ENCODE measurements at regions not wholly inside any gene's neighbourhood (a gene's known extent, or its start where the extent isn't known, plus 50 kb on each side); places are given as distances from the start of the nearest gene placed in this dataset.

DNA sequence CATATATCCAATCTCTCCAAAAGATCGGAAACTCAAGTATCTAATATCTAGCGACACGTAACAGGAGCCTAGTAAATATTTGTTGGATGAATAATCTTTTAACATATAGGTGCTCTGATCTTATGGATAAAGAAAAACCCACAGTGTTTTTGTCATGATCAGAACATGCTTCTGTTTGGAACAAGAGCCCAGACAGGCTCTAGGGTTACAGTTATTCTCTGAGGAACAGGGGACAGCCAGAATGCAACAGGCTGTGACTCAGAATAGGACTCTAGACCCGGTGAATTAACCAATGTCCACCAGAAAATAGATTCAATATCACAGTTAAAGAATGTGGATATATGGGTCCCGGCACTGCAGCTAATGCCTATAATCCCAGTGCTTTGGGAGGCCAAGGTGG lies 296.1 kb upstream of the FZD8 start:
- H3K27ac ChIP-seq: no peak overlapping the region
- no peak for TF ChIP-seq POLR2A (IDR thresholded peaks at IDR 0.05)
- TF ChIP-seq, protein P1, sequence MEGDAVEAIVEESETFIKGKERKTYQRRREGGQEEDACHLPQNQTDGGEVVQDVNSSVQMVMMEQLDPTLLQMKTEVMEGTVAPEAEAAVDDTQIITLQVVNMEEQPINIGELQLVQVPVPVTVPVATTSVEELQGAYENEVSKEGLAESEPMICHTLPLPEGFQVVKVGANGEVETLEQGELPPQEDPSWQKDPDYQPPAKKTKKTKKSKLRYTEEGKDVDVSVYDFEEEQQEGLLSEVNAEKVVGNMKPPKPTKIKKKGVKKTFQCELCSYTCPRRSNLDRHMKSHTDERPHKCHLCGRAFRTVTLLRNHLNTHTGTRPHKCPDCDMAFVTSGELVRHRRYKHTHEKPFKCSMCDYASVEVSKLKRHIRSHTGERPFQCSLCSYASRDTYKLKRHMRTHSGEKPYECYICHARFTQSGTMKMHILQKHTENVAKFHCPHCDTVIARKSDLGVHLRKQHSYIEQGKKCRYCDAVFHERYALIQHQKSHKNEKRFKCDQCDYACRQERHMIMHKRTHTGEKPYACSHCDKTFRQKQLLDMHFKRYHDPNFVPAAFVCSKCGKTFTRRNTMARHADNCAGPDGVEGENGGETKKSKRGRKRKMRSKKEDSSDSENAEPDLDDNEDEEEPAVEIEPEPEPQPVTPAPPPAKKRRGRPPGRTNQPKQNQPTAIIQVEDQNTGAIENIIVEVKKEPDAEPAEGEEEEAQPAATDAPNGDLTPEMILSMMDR (IDR thresholded peaks at IDR 0.05): no peak
- intact Hi-C loops (cut with DNase I): no loop called here
- WGBS, 2 donors: 85 to 96% methylated on average over 5 of the region's 5 CpGs
- ATAC-seq: no peak
- H3K27me3 ChIP-seq: no peaks in the 10 kb centered on the region
- H3K4me1 ChIP-seq: peaks cover 11% of the 10 kb centered on the region
- H3K4me3 ChIP-seq: no peak overlapping the region
- H3K9me3 ChIP-seq: no peaks in the 10 kb centered on the region
- no peak for DNase-seq
- no peaks in the 10 kb centered on the region for H3K36me3 ChIP-seq (replicated peaks in 1 of 2; ENCODE audit: insufficient read depth in 1 of 2, low read depth in 2 of 2)

DNA sequence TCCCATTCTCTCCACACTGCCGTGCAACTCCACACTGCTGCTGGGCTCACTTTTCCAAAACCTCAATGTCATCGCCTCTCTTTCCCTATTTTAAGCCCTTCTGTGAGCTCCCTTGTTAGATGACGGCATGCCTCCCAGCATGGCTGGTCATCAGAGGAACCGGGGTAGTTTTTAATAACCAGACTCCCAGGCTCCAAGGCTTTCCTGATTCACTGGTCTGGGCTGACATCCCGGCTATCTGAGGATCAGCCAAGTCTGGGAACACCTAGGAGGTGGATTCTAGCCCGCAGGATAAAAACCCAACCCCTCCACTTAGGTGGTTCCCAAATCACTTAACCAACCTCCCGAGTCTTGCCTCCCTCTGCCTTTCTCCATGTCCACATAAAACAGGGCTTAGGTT lies 295.4 kb upstream of the FZD8 start:
- intact Hi-C loops (cut with DNase I): no loop called here
- no peaks in the 10 kb centered on the region for H3K27me3 ChIP-seq
- DNase-seq (no peak), ATAC-seq (no peak)
- H3K27ac ChIP-seq: no peak overlapping the region
- no peak overlapping the region for H3K4me3 ChIP-seq
- WGBS, 2 donors: 84% methylated on average over 7 of the region's 7 CpGs
- H3K36me3 ChIP-seq (replicated peaks in 1 of 2; ENCODE audit: insufficient read depth in 1 of 2, low read depth in 2 of 2): no peaks in the 10 kb centered on the region
- H3K9me3 ChIP-seq: no peaks in the 10 kb centered on the region
- H3K4me1 ChIP-seq: peaks cover 11% of the 10 kb centered on the region
- no peak for TF ChIP-seq POLR2A (IDR thresholded peaks at IDR 0.05)
- TF ChIP-seq, protein P1 (IDR thresholded peaks at IDR 0.05): no peak

DNA sequence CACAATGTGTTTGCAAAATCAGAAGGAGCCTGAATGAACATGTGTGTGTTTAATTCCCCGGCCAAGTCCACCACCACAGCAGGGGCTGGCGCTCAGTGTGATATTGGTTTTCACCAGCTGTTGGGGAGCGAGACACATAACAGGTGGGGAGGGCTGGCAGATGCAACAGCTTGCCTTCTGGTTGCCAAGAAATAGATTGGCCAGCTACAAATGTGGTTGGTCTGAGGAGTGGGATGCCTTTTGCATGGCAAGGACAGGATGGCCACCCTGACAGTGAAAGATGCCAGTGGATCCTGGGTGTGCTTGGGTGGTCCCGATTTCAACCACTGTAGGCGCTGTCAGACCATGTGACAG lies 292.5 kb upstream of the FZD8 start:
- intact Hi-C loops (cut with DNase I): no loop called here
- TF ChIP-seq, protein P1 (IDR thresholded peaks at IDR 0.05): no peak
- no peak for TF ChIP-seq POLR2A (IDR thresholded peaks at IDR 0.05)
- 68 to 79% methylated on average over 5 of the region's 5 CpGs for WGBS, 2 donors
- no peaks in the 10 kb centered on the region for H3K36me3 ChIP-seq (replicated peaks in 1 of 2; ENCODE audit: insufficient read depth in 1 of 2, low read depth in 2 of 2)
- H3K27ac ChIP-seq: no peak overlapping the region
- no peak for ATAC-seq
- no peak overlapping the region for H3K4me3 ChIP-seq
- no peak for DNase-seq
- H3K27me3 ChIP-seq: no peaks in the 10 kb centered on the region
- H3K9me3 ChIP-seq: no peaks in the 10 kb centered on the region
- H3K4me1 ChIP-seq: no peaks in the 10 kb centered on the region

DNA sequence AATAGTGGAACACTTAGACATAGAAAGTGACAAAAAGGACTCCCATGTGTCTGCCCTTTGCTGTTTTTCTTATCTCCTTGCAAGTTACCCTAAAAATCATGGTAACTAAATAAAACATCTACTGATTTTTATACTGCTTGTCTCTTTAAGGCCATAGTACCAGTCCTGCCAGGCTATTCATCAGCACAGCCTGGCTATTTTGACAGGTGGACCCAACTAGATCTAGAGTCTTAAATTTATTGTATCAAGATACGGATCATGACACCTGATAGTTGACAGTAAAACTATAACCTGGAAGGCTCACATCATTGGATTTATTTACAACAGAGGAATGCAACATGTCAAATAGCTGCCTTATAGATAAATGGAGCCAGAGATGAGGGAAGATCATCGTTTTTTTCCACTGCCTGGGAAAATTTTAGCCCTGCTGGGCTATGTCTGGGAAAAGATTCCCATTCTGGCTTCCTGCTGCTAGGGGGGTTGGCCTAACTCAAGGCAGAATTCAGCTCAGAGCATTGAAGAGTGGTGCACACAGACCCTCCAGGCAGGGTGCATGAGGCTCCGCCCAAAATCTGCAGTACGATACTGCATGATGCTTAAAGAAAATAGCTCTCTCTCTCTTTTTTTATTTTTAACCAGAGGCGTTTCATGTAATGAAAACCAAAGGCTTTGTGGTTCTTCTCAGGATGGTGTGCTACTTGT lies 292.0 kb upstream of the FZD8 start:
- 47 to 58% methylated on average over 5 of the region's 5 CpGs for WGBS, 2 donors
- ATAC-seq: no peak

More for the DNA sequence above, 292.0 kb upstream of the FZD8 start:
- no peaks in the 10 kb centered on the region for H3K27me3 ChIP-seq
- no peak for DNase-seq
- H3K36me3 ChIP-seq (replicated peaks in 1 of 2; ENCODE audit: insufficient read depth in 1 of 2, low read depth in 2 of 2): no peaks in the 10 kb centered on the region
- no peaks in the 10 kb centered on the region for H3K4me1 ChIP-seq
- H3K9me3 ChIP-seq: no peaks in the 10 kb centered on the region
- H3K27ac ChIP-seq: no peak overlapping the region
- TF ChIP-seq POLR2A (IDR thresholded peaks at IDR 0.05): no peak
- TF ChIP-seq, protein P1 (IDR thresholded peaks at IDR 0.05): no peak
- H3K4me3 ChIP-seq: no peak overlapping the region
- intact Hi-C loops (cut with DNase I): no loop called here
